ENCODE measurements at regions not wholly inside any gene's neighbourhood (a gene's known extent, or its start where the extent isn't known, plus 50 kb on each side); places are given as distances from the start of the nearest gene placed in this dataset.

DNA sequence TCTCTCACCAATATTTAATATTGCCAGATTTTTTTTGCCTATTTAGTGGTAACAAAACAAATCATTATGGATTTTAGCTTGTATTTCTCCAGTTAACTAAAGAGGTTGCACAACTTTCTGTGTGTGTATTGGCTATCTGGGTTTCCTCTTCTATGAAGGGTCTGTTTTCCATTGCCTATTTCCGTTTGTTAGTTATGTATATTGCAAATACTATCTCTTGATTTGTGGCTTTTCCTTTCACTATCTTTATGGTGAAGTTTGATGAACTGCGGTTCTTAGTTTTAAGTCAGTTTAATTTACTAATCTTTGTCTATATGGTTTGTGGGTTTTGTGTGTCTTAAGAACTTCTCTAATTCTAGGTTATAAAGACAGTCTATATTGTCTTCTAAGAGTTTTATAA is 136.3 kb downstream of the CEP120 start:
- no peak overlapping the region for H4K91ac ChIP-seq (ENCODE audit: insufficient read length, low read depth, low read length)
- H3K27ac ChIP-seq (ENCODE audit: insufficient read length, low read depth, low read length): no peak overlapping the region
- no peak overlapping the region for H2BK12ac ChIP-seq (ENCODE audit: insufficient read length, low read depth, low read length)
- Mint-ChIP-seq H3K27ac (no peak overlapping the region), H3K4me3 (no peak overlapping the region), H3K9me3 (no peaks in the 10 kb centered on the region), H3K27me3 (ENCODE audit: low read depth) (peaks cover 39% of the 10 kb centered on the region), H3K4me1 (peaks cover 15 to 23% of the 10 kb centered on the region in 2 experiments), H3K36me3 (ENCODE audit: insufficient read depth in 1 of 3, low read depth in 3 of 3) (no peaks in the 10 kb centered on the region)
- H3K79me2 ChIP-seq (ENCODE audit: insufficient read depth, low read length): no peaks in the 10 kb centered on the region
- H2BK120ac ChIP-seq (ENCODE audit: low read depth, low read length, poor library complexity, severe bottlenecking): no peak overlapping the region
- no peak overlapping the region for H2AFZ ChIP-seq (ENCODE audit: low read length)
- no peaks in the 10 kb centered on the region for H4K20me1 ChIP-seq (ENCODE audit: control insufficient read depth, insufficient read depth, insufficient read length)
- no peak overlapping the region for H4K5ac ChIP-seq (ENCODE audit: insufficient read length, low read depth, low read length)
- WGBS (ENCODE audit: extremely low coverage, insufficient read length, low lambda C conversion rate): no CpG with 5 or more reads among the region's 2 CpGs
- no peak overlapping the region for H3K14ac ChIP-seq (ENCODE audit: insufficient read depth, low read length)
- H2BK15ac ChIP-seq (ENCODE audit: low read depth, low read length): no peak overlapping the region
- no peak overlapping the region for H2BK20ac ChIP-seq (ENCODE audit: low read depth, low read length, poor library complexity, severe bottlenecking)
- DNase-seq: no peak
- H3K79me1 ChIP-seq (ENCODE audit: insufficient read depth, low read depth, low read length, poor library complexity, severe bottlenecking): no peaks in the 10 kb centered on the region
- no peak overlapping the region for H3K9ac ChIP-seq (ENCODE audit: extremely low read depth, insufficient read length, low read length)
- H3K9me3 ChIP-seq (ENCODE audit: control insufficient read depth, low read depth, low read length): no peaks in the 10 kb centered on the region
- no peak overlapping the region for H3K4me2 ChIP-seq (ENCODE audit: insufficient read depth, insufficient read length, low read length)
- H2BK5ac ChIP-seq (ENCODE audit: insufficient read length, low read length): no peak overlapping the region
- H3K56ac ChIP-seq (ENCODE audit: insufficient read length, low read depth, low read length): no peak overlapping the region
- H3K23me2 ChIP-seq (ENCODE audit: insufficient read length, low read depth, low read length, poor library complexity, severe bottlenecking): peaks cover 4% of the 10 kb centered on the region
- no peak overlapping the region for H3K23ac ChIP-seq (ENCODE audit: insufficient read length, low read depth, low read length)
- TF ChIP-seq, protein P1, sequence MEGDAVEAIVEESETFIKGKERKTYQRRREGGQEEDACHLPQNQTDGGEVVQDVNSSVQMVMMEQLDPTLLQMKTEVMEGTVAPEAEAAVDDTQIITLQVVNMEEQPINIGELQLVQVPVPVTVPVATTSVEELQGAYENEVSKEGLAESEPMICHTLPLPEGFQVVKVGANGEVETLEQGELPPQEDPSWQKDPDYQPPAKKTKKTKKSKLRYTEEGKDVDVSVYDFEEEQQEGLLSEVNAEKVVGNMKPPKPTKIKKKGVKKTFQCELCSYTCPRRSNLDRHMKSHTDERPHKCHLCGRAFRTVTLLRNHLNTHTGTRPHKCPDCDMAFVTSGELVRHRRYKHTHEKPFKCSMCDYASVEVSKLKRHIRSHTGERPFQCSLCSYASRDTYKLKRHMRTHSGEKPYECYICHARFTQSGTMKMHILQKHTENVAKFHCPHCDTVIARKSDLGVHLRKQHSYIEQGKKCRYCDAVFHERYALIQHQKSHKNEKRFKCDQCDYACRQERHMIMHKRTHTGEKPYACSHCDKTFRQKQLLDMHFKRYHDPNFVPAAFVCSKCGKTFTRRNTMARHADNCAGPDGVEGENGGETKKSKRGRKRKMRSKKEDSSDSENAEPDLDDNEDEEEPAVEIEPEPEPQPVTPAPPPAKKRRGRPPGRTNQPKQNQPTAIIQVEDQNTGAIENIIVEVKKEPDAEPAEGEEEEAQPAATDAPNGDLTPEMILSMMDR (conservative IDR thresholded peaks at IDR 0.05): no peak
- no peak overlapping the region for H3K18ac ChIP-seq (ENCODE audit: insufficient read length, low read depth, low read length)
- no peak overlapping the region for H2AK5ac ChIP-seq (ENCODE audit: insufficient read length, low read length)
- no peaks in the 10 kb centered on the region for H3K4me1 ChIP-seq (ENCODE audit: insufficient read depth, low read length)
- H4K8ac ChIP-seq (replicated peaks; ENCODE audit: insufficient read length, low read depth, low read length): no peak overlapping the region
- no peaks in the 10 kb centered on the region; the same call in 1 of the 2 replicates for H3K27me3 ChIP-seq (ENCODE audit: insufficient read depth, low read length)
- H3T11ph ChIP-seq (ENCODE audit: low read length): no peak overlapping the region
- H3K4ac ChIP-seq (ENCODE audit: low read depth, low read length): no peak overlapping the region
